SK-N-SH (cell line): ENCODE measurements at regions not wholly inside any gene's neighbourhood (a gene's known extent, or its start where the extent isn't known, plus 50 kb on each side); places are given as distances from the start of the nearest gene placed in this dataset.

ENCODE experiments used
- CTCF ChIA-PET: fragments of 300-600, 350-600 bp; formaldehyde crosslinking; extraction: SDS; loops from one replicate; lab custom pipeline; 2021; lab: Yijun Ruan, JAX
- POLR2A ChIA-PET: fragments of 350-600 bp; sonication (Branson Sonifier 250); formaldehyde crosslinking; extraction: SDS; loops from one replicate; lab custom pipeline; 2020; ENCODE audit warnings: antibody characterized with exemption, inconsistent platforms; lab: Yijun Ruan, JAX
- DNase-seq: peaks from one replicate; pipeline ENCODE4 v3.0.0; 2012
- H2AFZ ChIP-seq: fragments of 200-600 bp; sonication (generic); 2 replicates; pipeline ENCODE4 v1.8.1; 2016; ENCODE audit warnings: antibody characterized with exemption, mild to moderate bottlenecking, low read depth
- H3F3A ChIP-seq: fragments of 200-600 bp; sonication (generic); replicated peaks from 2 replicates; pipeline ENCODE3; 2016; ENCODE audit warnings: antibody characterized with exemption, mild to moderate bottlenecking; ENCODE audit not compliant: insufficient read depth
- H3K27ac ChIP-seq, 2 experiments: fragments of 200-500 bp in 1 of 2; fragments of 200-600 bp in 1 of 2; sonication (Bioruptor generic) in 1 of 2; sonication (generic), shearing (Covaris generic) in 1 of 2; 2 replicates each; pipeline versions ENCODE4 v1.5.1 to v1.6.1; 2014 to 2016; ENCODE audit warnings: low read depth in 2 of 2, inconsistent platforms in 1 of 2, low read length in 1 of 2, mild to moderate bottlenecking in 1 of 2, mixed read lengths in 1 of 2
- H3K27me3 ChIP-seq: fragments of 200-600 bp; sonication (generic), shearing (Covaris generic); 2 replicates; pipeline ENCODE4 v1.6.1; 2016; ENCODE audit warnings: mixed run types; ENCODE audit not compliant: insufficient read depth
- H3K36me3 ChIP-seq, 2 experiments: fragments of 200-500 bp in 1 of 2; fragments of 200-600 bp in 1 of 2; sonication (Bioruptor generic) in 1 of 2; sonication (generic) in 1 of 2; replicated peaks in 1 of 2; 2 replicates each; pipeline versions ENCODE3 to v1.5.1; 2014 to 2016; ENCODE audit warnings: low read length in 1 of 2, mild to moderate bottlenecking in 1 of 2; ENCODE audit not compliant: insufficient read depth in 2 of 2, control insufficient read depth in 1 of 2
- H3K4me1 ChIP-seq, 2 experiments: fragments of 200-500 bp in 1 of 2; fragments of 200-600 bp in 1 of 2; sonication (Bioruptor generic) in 1 of 2; sonication (generic), shearing (Covaris generic) in 1 of 2; 2 replicates each; pipeline versions ENCODE4 v1.5.1 to v1.6.1; 2014 to 2016; ENCODE audit warnings: low read depth in 1 of 2, low read length in 1 of 2, mixed run types in 1 of 2; ENCODE audit not compliant: insufficient read depth in 2 of 2, control insufficient read depth in 1 of 2
- H3K4me2 ChIP-seq: fragments of 200-600 bp; sonication (generic), shearing (Covaris generic); 2 replicates; pipeline ENCODE4 v1.6.1; 2017; ENCODE audit warnings: mixed run types
- H3K4me3 ChIP-seq, 2 experiments: fragments of 200-500 bp in 1 of 2; fragments of 200-600 bp in 1 of 2; sonication (Bioruptor generic) in 1 of 2; sonication (generic), shearing (Covaris generic) in 1 of 2; 2 replicates each; pipeline versions ENCODE4 v1.5.1 to v1.8.1; 2014 to 2016; ENCODE audit warnings: low read depth in 2 of 2, inconsistent platforms in 1 of 2, low read length in 1 of 2, mild to moderate bottlenecking in 1 of 2, mixed read lengths in 1 of 2, moderate library complexity in 1 of 2
- H3K79me2 ChIP-seq: fragments of 200-600 bp; sonication (generic); 2 replicates; pipeline ENCODE4 v1.8.1; 2017; ENCODE audit warnings: mild to moderate bottlenecking; ENCODE audit not compliant: insufficient read depth
- H3K9ac ChIP-seq: fragments of 200-600 bp; sonication (generic); 2 replicates; pipeline ENCODE4 v1.6.1; 2017; ENCODE audit warnings: mixed run types
- H3K9me2 ChIP-seq: fragments of 200-600 bp; sonication (generic); 2 replicates; pipeline ENCODE4 v1.6.1; 2017; ENCODE audit warnings: mixed run types
- H3K9me3 ChIP-seq: fragments of 200-600 bp; sonication (generic); 2 replicates; pipeline ENCODE4 v1.6.1; 2017; ENCODE audit warnings: mixed run types, mild to moderate bottlenecking, moderate library complexity
- H4K20me1 ChIP-seq: fragments of 200-600 bp; sonication (generic); 2 replicates; pipeline ENCODE4 v1.6.1; 2017; ENCODE audit warnings: mild to moderate bottlenecking, mixed run types; ENCODE audit not compliant: insufficient read depth
- ELF1 ChIP-seq: IDR thresholded peaks from 2 replicates; pipeline ENCODE4 v1.4.0; 2012
- EP300 ChIP-seq, 2 experiments: IDR thresholded peaks; 2 replicates each; pipeline versions ENCODE4 v1.4.0 to v1.6.1; 2012; ENCODE audit warnings: borderline replicate concordance in 1 of 2, low read depth in 1 of 2, low read length in 1 of 2
- GATA2 ChIP-seq: sonication (generic); formaldehyde crosslinking; IDR thresholded peaks from 2 replicates; pipeline ENCODE4 v1.5.0; 2020; ENCODE audit warnings: mild to moderate bottlenecking, missing genetic modification reagents
- MXI1 ChIP-seq: IDR thresholded peaks from 2 replicates; pipeline ENCODE4 v1.6.1; 2012; ENCODE audit warnings: mild to moderate bottlenecking, low read depth, low read length, improper control_type of control experiment
- NFIC ChIP-seq: IDR thresholded peaks from 2 replicates; pipeline ENCODE4 v1.4.0; 2012; ENCODE audit warnings: borderline replicate concordance
- RAD21 ChIP-seq: IDR thresholded peaks from 2 replicates; pipeline ENCODE4 v1.6.1; 2012; ENCODE audit warnings: mild to moderate bottlenecking, low read length
- RFX5 ChIP-seq: IDR thresholded peaks from 2 replicates; pipeline ENCODE4 v1.6.1; 2012; ENCODE audit warnings: mild to moderate bottlenecking, improper control_type of control experiment, low read length
- RXRA ChIP-seq: IDR thresholded peaks from 2 replicates; pipeline ENCODE4 v1.4.0; 2012; ENCODE audit warnings: low read depth, mild to moderate bottlenecking, borderline replicate concordance
- SIN3A ChIP-seq: IDR thresholded peaks from 2 replicates; pipeline ENCODE4 v1.6.1; 2012; ENCODE audit warnings: low read depth, mild to moderate bottlenecking, low read length, moderate library complexity, borderline replicate concordance
- TEAD4 ChIP-seq: IDR thresholded peaks from 2 replicates; pipeline ENCODE4 v1.4.0; 2012; ENCODE audit warnings: mild to moderate bottlenecking, borderline replicate concordance; ENCODE audit not compliant: insufficient read depth
- YY1 ChIP-seq: IDR thresholded peaks from 2 replicates; pipeline ENCODE4 v1.4.0; 2012; ENCODE audit warnings: low read depth, mild to moderate bottlenecking
- WGBS: methylation state at CpG from one replicate; pipeline ENCODE4 v1.1.6; 2017; ENCODE audit warnings: low lambda C conversion rate; 5-methylcytosine and 5-hydroxymethylcytosine counted together
- TF ChIP-seq, protein P1 (sequence below): IDR thresholded peaks from 2 replicates; pipeline ENCODE4 v1.4.0; 2012; ENCODE audit warnings: low read depth, borderline replicate concordance
- TF ChIP-seq, protein P2 (sequence below): IDR thresholded peaks from 2 replicates; pipeline ENCODE4 v1.4.0; 2012; ENCODE audit warnings: low read depth

DNA sequence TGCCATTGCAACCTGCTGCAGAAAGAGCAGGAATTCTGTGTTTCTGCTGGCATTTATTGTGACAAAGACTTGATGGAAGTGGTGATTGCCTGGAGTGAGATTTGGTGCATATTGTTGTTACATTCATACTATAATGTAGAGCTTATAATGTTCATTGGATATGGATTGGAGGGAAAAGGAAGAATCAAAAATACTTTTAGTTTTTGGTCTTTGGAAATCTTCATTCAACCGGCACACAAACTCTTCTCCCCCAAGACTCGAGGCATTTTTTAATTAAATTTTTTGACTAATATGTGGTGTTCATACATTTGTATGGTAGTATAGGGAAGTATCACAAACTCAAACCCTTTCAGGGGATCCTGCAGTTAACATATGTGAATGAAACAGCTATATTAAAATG lies 380.8 kb downstream of the DOK5 start:
- no peaks in the 10 kb centered on the region for H3K4me1 ChIP-seq
- ChIA-PET POLR2A (no interaction called here), CTCF (interaction anchor here (0.5 to 0.7 kb wide), 2 partner anchors 87 to 1314 kb away, joined by 3 read pairs; no protein-coding TSS in a partner anchor)
- no peak overlapping the region for H3K27ac ChIP-seq
- no peak overlapping the region for H2AFZ ChIP-seq
- WGBS = 46% methylated on average over 2 of the region's 2 CpGs
- no peaks in the 10 kb centered on the region for H3K79me2 ChIP-seq
- no peaks in the 10 kb centered on the region for H3K27me3 ChIP-seq
- H3K4me2 ChIP-seq = no peak overlapping the region
- H3F3A ChIP-seq = no peaks in the 10 kb centered on the region
- no peak overlapping the region for H3K9ac ChIP-seq
- H3K9me3 ChIP-seq = no peaks in the 10 kb centered on the region
- no peak overlapping the region for H3K4me3 ChIP-seq
- H4K20me1 ChIP-seq = no peaks in the 10 kb centered on the region
- H3K36me3 ChIP-seq = no peaks in the 10 kb centered on the region
- no peaks in the 10 kb centered on the region for H3K9me2 ChIP-seq
- no peak for DNase-seq
- TF ChIP-seq, protein P1, sequence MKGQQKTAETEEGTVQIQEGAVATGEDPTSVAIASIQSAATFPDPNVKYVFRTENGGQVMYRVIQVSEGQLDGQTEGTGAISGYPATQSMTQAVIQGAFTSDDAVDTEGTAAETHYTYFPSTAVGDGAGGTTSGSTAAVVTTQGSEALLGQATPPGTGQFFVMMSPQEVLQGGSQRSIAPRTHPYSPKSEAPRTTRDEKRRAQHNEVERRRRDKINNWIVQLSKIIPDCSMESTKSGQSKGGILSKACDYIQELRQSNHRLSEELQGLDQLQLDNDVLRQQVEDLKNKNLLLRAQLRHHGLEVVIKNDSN = no peak
- TF ChIP-seq GATA2 (no peak), YY1 (no peak), SIN3A (no peak)
- TF ChIP-seq, all 33 proteins: peak for 0

DNA sequence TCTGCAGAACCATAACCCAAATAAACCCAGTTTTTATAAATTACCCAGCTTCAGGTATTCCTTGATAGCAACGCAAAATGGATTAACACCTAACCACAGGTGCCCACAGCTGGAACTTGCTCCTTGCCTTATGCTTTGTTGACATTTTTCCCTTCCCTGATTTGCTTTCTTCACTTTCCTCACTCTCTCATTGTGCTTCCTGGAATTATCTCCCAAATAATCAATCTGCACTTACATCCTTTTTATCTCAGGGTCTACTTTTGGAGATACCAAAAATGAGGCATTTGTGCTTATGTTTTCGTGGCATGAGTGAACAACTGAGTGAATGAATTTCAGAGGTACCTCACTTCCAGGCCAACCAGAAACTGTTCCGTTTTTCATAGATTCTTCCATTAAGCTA lies 374.3 kb downstream of the DOK5 start:
- peaks cover 0 to 8% of the 10 kb centered on the region in 2 experiments; a peak in 2 of 4 replicates for H3K4me1 ChIP-seq
- peak overlapping the region in 1 of 2 experiments; percentile 69; a peak in 2 of 4 replicates for H3K27ac ChIP-seq
- CTCF ChIA-PET = no interaction called here
- no peaks in the 10 kb centered on the region for H3K79me2 ChIP-seq
- no peak overlapping the region for H3K4me3 ChIP-seq
- no peaks in the 10 kb centered on the region for H4K20me1 ChIP-seq
- H3F3A ChIP-seq = no peaks in the 10 kb centered on the region
- H3K36me3 ChIP-seq = no peaks in the 10 kb centered on the region
- H3K9me3 ChIP-seq = no peaks in the 10 kb centered on the region
- no peaks in the 10 kb centered on the region for H3K9me2 ChIP-seq
- H3K4me2 ChIP-seq = no peak overlapping the region
- no peaks in the 10 kb centered on the region for H3K27me3 ChIP-seq
- no peak for TF ChIP-seq ELF1
- no peak for TF ChIP-seq TEAD4
- TF ChIP-seq RFX5 = no peak
- no peak for TF ChIP-seq MXI1
- TF ChIP-seq, protein P2, sequence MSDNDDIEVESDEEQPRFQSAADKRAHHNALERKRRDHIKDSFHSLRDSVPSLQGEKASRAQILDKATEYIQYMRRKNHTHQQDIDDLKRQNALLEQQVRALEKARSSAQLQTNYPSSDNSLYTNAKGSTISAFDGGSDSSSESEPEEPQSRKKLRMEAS = no peak
- TF ChIP-seq, protein P1 = no peak
- TF ChIP-seq RXRA = no peak
- TF ChIP-seq RAD21 = no peak
- TF ChIP-seq EP300 (IDR thresholded peaks at IDR 0.05; ENCODE audit: borderline replicate concordance in 1 of 2, low read depth in 1 of 2, low read length in 1 of 2) = no peak
- no peak for TF ChIP-seq NFIC
- WGBS = 14% methylated on average over 3 of the region's 3 CpGs
- no peak for DNase-seq
- H2AFZ ChIP-seq = no peak overlapping the region
- POLR2A ChIA-PET = no interaction called here
- H3K9ac ChIP-seq = no peak overlapping the region
